Fibroblast of lung (primary cell): ENCODE measurements at regions not wholly inside any gene's neighbourhood (a gene's known extent, or its start where the extent isn't known, plus 50 kb on each side); places are given as distances from the start of the nearest gene placed in this dataset.

Experiments
- EZH2 ChIP-seq: IDR thresholded peaks from 2 replicates; pipeline ENCODE4 v1.5.1; 2012; ENCODE audit warnings: low read length, control low read depth, mild to moderate bottlenecking; ENCODE audit errors: missing control alignments
- TF ChIP-seq, protein P1 (sequence below), 2 donors: IDR thresholded peaks in 1 of 2; conservative IDR thresholded peaks in 1 of 2; 1 replicate in 1 of 2; 2 replicates in 1 of 2; pipeline ENCODE4 v1.5.1; 2011 to 2012; ENCODE audit warnings: low read length in 2 of 2, control low read depth in 1 of 2, inconsistent platforms in 1 of 2, low read depth in 1 of 2, mild to moderate bottlenecking in 1 of 2

DNA sequence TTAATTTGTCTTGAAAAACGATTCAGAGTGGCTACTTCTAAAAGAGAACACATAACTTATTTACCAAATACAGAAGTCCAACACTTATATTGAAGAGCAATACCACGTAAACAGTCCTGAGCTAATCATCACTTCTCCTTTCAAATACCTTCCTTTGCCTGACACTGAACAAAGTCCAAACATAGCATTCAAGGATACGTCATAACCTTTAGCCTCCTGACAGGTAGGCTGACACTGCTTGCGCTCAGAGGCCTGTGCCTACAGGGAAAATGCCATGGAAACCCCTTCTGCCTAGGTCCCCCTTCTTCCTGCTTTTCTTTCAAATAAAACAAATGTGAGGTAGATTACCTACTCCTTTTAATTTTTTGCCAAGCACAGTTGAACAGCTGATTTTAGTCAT is 510.0 kb downstream of the INSC start:
- TF ChIP-seq, protein P1, sequence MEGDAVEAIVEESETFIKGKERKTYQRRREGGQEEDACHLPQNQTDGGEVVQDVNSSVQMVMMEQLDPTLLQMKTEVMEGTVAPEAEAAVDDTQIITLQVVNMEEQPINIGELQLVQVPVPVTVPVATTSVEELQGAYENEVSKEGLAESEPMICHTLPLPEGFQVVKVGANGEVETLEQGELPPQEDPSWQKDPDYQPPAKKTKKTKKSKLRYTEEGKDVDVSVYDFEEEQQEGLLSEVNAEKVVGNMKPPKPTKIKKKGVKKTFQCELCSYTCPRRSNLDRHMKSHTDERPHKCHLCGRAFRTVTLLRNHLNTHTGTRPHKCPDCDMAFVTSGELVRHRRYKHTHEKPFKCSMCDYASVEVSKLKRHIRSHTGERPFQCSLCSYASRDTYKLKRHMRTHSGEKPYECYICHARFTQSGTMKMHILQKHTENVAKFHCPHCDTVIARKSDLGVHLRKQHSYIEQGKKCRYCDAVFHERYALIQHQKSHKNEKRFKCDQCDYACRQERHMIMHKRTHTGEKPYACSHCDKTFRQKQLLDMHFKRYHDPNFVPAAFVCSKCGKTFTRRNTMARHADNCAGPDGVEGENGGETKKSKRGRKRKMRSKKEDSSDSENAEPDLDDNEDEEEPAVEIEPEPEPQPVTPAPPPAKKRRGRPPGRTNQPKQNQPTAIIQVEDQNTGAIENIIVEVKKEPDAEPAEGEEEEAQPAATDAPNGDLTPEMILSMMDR (conservative IDR thresholded peaks at IDR 0.05 in 1 of 2, IDR thresholded peaks at IDR 0.05 in 1 of 2; ENCODE audit: low read depth in 1 of 2, low read length in 2 of 2): no peak
- TF ChIP-seq EZH2: no peak
